GM21367 (cell line): ENCODE measurements at regions not wholly inside any gene's neighbourhood (a gene's known extent, or its start where the extent isn't known, plus 50 kb on each side); places are given as distances from the start of the nearest gene placed in this dataset.

ENCODE experiments used
- ATAC-seq: cut with Tn5 transposase; IDR thresholded peaks from one replicate; pipeline ENCODE4 v1.9.1; 2021; ENCODE audit not compliant: unreplicated experiment

DNA sequence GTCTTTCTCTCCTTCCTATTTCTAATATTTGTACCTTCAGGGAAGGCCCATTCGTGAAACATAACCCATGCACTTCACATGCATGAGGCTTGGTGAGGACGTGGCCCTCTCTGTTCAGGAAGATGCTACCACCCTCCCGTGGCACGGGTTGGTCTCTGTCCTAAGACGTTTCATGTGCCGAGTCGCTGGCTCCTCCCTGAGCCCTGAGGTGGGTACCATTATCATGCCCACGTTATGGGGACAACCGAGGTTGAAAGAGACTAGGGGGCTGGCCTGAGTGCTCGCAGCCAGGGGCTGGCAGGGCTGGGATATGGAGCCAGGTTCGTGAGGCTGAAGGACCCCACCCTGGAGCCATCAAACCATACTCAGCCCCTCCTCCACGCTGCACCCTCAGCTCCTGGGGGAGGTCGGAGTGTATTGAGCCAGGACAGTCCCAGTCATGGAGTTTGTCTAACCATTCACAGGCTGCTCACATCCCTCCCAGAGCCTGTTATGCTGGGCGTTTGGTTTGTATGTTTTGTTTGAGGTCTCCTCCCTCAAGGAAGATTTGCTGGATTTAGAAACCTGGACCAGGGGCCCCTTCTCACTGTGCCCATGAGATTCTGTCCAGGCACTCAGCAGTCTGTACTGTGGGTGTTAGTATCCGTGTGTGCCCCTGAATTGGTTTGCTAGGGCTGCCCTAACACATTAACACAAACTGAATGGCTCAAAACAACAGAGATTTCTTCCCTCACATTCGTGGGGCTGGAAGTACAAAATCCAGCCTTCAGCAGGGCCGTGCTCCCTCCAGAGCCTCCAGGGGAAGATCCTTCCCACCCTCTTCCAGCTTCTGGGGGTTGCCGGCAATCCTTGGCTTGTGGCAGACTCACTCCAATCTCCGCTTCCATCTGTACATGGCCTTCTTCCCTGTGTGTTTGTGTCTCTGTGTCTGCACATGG, 88.3 kb downstream of the ANKRD60 start:
- ATAC-seq = no peak

DNA sequence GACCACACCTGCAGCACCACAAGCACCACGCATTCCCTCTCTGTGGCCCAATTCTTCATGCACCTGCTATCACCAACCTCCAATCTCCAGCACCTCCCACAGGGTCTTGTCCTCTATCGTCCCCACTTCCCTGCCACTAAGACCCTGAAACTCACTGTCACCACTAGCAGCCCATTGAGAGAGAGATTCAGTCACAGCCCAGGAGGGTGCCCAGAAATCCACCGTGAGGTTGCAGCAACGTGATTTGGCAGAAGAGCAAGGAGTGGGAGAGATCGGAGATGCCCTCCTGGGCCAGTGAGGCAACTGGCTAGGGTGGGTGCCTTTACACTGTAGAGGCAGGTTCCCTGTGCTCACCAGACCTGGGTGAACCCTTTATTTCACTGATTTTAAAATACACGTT, 90.1 kb downstream of the ANKRD60 start:
- ATAC-seq = no peak

DNA sequence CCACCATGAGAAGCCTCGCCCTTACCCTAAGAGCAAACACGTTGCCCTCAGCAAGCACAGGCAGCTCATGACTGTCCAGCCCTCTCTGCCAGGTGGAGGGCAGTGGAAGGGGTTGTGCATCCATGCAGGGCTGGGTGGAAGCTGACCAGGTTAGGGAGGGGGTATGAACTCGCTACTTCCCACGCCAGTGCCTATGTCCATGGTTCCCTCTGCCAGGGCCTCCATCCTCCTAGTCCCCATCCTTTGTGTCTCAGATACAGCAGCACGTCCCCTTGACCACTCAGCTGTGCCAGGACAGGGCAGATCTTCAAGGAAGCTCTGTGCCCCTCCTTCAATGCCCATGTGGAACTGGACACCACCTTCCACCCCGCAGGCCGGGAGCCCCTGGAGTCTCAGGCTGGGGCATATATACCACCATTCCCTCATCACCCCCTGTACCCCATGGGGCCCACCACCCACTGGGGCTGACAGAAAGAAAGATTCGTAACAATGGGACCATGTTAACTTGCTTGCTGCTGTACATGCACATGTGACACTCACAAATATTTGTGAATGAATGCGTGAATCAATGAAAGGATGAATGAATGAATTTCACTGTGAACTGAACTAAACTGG, 90.7 kb downstream of the ANKRD60 start:
- ATAC-seq = no peak

DNA sequence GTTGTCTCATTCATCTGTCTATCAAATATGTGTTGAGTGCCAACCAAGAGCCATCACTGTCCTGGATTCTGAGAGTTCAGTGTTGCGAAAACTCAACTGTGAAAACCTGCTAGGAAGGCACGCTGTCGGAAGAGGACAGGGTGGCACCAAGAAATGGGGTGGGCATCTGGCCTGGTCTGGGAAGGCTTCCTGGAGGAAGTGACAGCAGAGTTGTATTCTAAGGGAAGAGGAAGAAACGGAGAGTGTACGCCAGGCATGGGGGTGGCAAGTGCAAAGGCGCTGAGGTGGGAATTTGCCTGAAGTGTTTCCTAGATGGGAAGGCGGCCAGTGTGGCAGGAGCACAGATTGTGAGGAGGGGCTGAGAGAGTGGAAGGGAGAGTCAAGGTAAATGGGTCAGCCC, 91.2 kb downstream of the ANKRD60 start:
- no peak for ATAC-seq

DNA sequence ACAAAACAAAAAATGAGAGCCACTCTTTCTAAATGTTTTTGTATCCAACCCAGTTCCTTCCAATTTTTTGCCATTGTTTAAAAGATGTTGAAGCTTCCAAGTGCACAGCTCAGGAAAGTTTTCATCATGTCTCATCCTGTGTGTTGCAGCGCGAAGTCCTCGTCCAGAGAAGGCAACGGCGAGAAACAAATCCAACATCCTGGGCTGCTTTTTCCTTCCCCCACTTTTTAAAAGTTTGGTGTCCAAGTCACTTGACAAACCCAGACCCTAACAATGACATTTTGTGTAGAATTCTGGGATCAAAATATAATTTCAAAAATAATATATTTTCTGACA, 92.3 kb downstream of the ANKRD60 start:
- ATAC-seq = no peak

- ATAC-seq = no peak
Observed at GRCh38 chr20:58135441-58136148, 92.9 kb downstream of the ANKRD60 start.

DNA sequence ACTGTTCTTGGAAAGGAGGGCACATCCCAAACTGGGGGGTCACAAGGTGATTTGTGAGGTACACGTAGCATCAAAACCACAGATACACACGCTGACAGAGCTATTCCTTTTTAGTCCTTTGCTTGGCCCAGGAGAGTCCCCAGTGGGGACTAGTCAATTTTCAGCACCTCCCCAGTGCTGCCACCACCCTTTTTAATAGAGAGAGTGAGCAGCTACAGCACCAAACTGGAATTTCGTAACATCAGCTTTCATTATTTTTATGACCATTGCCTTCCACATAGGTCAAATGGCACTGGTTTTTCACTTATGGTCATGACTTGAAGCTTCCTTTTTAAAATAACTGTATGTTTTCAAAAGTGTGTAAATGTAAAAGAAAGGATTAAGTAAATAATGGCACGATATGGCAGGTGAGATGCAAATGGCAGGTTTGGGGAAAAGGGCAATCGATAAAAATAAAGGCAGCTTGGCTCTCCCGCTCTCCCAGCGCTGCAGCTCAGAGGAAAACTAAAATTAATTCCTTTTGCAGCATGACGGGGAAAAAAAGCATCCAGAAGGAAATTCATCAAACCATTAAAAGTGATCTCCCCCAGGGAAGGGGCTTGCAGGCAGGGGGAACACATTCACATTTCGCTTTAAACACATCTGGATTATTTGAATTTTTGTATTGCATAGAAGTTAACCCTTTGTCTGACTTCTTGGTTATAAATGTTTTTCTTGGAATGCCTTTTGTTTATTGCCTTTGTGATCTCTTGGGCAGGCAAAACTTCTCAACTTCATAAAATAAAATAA, 95.2 kb downstream of the ANKRD60 start:
- ATAC-seq = no peak

GRCh38 chr20:58131551-58132142, 96.8 kb downstream of the ANKRD60 start:
- no peak for ATAC-seq

DNA sequence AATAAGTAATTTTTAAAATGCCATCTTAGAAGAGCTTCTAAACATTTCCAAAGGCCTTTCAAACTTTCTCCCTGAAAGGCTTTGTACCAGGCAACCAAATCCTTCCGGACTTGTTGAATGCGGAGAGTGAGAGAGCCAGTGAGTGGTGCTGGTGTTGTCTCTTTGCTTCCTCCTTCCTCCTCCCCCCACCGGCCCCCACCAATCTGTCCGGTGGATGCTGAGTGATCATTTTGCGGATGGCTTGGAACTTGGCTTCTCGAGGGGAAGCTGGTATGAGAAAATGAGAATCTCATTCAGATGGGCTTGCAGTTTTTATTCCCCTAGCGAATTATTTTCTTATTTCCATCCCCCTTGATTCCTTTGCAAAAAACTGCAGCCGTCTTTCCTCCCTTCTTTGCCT, 97.3 kb downstream of the ANKRD60 start:
- no peak for ATAC-seq

DNA sequence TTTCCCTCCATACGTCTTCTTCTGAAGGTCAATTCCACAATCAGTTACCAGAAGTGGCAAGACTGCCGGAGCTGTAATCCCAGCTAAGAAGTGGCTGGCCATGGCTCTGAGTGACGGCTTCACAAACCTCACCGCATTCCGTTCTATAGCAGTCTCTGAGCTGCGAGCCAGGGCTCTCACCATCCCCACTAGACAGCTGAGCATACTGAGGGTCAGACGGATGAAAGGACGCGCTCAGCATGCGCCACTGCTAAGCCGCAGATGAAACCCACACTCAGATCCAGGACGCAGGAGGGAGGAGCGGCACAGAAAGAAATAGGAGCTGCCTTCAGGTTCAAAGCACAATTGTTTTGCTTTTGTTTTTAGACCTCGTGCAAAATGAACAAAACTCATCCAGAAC, 97.9 kb downstream of the ANKRD60 start:
- no peak for ATAC-seq

GRCh38 chr20:58130156-58130555, 98.3 kb downstream of the ANKRD60 start:
- ATAC-seq = no peak

GRCh38 chr20:58129721-58130151, 98.7 kb downstream of the ANKRD60 start:
- ATAC-seq = no peak

- ATAC-seq = no peak
Observed at GRCh38 chr20:58128635-58129625, 99.5 kb downstream of the ANKRD60 start.

GRCh38 chr20:58127701-58128111, 100.7 kb downstream of the ANKRD60 start:
- no peak for ATAC-seq

GRCh38 chr20:58125726-58126125, 102.7 kb downstream of the ANKRD60 start:
- no peak for ATAC-seq

- ATAC-seq = no peak
Observed at GRCh38 chr20:58117944-58118343, 110.5 kb downstream of the ANKRD60 start.

GRCh38 chr20:58116505-58116904, 111.9 kb downstream of the ANKRD60 start:
- ATAC-seq = no peak

DNA sequence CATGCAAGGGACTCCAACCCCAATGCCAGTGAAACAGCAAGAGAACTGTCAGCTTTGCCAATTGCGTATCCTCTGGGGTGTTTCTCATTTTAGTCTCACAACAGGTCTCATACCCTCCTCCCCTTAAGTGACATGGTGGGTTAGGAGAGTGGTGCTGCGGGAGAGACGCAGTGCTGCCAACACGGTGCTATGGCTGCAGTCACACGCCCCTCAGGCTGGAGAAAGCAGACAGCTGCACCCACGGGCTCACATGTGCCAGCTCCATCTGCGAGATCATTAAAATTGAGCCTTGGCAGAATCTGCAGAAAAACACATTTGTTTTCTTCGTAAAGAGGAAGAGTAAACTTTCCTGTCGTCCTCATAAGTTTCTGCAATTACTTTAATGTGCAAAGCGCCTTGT, 114.7 kb downstream of the ANKRD60 start:
- no peak for ATAC-seq

GRCh38 chr20:58112017-58112781, 116.3 kb downstream of the ANKRD60 start:
- no peak for ATAC-seq
